GM21515 (cell line): ENCODE measurements at regions not wholly inside any gene's neighbourhood (a gene's known extent, or its start where the extent isn't known, plus 50 kb on each side); places are given as distances from the start of the nearest gene placed in this dataset.

Source experiments
- ATAC-seq: cut with Tn5 transposase; IDR thresholded peaks from one replicate; pipeline ENCODE4 v1.9.1; 2021; ENCODE audit not compliant: unreplicated experiment

DNA sequence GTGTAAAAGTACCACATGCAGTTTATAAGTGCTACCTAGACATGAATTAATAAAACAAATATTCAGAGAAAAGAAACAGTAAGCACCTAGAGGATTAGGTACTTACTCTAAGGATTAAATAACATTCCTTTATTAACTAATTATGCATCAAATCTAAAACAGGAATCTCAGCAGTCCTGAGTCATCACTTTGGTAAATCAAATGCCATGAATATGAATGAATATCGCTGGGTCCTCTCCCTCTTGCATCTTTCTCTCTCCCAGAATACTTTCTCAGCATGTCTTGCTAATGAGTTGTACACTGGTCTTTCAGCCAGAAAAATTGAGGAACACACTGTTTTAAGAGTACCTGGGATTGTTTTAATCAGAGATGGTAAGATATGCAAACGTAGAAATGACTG is 225.5 kb upstream of the NFE2L3 start:
- no peak for ATAC-seq

DNA sequence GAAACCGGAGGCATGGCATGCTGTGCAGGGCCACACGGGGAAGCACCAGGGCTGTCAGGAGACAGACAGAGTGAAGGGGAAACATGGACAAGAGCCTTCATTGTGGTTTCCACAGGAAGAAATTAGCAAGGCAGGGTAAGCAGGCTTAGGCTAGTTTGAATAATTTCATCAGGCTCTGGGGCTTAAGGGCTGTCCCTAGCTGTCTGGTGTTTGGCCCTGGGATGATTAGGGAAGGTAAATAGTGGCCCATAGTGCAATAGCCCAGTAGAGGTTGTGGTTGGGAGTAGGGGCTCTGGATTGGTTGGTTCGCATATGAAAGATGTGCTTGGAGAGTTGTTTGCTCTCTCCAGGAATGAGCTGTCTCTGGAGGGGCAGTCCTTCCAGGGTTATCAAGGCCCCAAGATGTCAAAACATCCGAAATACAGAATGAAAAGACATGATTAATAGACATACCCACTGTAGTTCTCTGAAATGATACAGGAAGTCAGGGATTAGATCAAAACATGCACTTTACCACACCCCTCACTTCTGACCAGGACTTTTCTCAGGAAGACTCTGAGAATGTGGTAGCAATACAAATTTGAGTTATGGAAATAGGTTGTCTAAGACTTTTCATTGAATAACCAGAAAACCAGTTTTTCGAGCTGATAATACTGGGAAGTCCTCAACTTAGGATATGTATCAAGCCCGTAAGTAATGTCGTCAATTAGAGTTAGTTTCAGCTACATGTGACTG is 224.9 kb upstream of the NFE2L3 start:
- no peak for ATAC-seq

DNA sequence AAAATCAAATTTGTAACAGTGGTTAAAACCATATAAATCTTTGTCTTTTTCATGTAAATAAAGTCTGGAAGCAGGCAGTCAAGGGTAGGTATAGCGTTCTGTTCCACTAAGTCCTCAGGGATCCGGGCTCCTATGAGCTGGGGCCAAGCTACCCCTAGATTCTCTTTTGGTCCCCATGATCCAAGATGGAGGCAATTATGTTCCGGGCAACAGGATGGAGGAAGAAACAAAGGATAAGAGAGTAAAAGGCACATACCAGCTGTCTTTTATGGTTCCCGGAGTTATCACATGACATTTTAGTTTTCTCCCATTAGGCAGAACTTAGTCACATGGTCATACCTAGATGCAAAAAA is 224.4 kb upstream of the NFE2L3 start:
- no peak for ATAC-seq

DNA sequence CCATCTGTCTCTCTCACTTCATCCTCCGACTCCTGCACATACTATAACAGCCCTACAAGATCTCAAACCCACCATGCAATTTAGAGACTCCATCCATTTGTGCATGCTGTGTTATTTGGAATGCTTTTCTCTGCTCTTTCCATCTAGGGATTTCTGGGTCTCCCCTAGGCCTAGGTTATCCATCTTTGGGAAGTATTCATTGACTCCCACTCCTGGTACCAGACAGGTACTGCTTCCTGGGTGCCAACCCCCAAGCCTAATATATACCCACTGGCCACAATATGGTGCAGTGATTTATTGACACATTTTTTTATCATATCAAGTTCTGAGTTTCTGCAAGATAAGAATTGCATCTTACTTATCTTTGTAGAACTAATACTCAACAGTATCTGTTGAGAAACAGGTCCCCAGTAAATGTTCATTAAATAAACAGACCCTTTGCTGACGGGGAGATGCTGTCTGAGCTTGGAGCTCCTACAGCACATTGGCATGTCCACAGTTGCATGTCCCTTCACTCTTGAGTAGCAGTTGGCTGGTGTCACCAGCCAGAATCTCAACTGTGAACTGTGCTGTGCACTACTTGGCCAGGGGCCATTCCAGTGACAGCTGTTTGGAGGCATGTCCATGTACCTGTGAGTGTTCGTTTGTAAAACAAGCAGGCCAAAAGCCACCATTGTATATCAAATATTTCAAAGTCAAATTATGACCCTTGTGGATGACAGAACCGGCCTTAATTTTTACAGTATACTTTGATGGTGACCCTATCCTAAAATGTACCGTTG is 223.3 kb upstream of the NFE2L3 start:
- ATAC-seq = no peak

DNA sequence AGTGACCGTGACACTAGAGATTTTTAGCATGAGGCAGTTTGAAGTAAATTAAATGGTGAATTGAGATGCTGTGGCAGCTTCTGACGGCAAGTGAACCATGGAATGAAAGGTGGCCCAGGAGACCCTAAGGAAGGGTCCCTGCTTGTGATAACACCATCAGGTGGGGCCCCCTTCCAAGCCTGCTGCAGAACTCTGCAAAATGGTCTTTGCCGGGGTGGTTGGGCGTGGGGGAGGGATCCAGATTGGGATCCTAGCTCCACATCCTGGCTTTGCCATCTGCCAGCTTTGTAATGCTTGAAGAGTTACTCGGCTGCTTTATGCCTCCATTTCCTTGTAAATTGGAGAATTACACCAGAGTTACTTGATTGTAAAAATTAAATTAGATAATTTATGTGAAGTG is 222.6 kb upstream of the NFE2L3 start:
- no peak for ATAC-seq

DNA sequence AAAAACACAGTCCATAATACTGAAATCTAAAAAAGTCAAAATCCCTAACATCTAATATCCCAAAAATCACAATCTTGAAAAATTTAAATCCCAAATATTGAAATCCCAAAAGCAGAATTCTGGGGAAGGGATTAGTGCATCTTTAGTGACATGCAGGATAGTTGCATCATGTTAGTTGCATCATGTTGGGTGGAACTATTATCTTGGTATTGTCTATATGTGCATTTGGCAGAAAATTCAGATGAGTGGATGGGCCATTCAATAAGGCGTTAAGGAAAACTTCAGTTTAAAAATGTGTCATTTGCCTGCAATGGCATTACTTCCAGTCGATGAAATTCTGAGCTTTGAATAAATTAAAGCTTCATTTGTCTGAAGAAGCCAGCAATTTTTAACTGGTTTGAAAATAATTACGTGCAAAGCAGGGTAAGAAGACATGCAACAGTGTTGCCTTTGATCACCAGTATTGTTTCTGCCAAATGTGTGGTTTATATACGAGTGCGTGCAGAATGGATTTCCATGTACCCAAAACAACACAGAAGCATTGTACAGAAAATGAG is 221.4 kb upstream of the NFE2L3 start:
- no peak for ATAC-seq

DNA sequence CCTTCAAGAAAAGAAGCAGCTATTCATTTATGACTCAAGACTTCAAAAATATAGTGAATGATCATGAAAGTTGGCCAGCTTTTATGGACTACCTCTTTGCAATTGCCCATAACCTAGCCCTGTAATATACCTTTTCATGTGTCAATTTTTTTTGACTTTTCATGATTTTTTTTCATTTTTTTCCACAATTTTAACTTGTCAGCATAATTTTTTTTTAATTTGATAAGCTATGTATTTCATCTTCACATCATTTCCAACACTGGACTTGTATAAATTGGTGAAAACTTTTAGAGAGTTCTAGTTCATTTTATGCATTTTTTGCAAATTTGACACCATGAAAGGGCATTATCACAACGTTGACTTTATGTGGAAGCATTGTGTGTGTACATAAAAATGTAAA is 220.8 kb upstream of the NFE2L3 start:
- ATAC-seq = no peak

DNA sequence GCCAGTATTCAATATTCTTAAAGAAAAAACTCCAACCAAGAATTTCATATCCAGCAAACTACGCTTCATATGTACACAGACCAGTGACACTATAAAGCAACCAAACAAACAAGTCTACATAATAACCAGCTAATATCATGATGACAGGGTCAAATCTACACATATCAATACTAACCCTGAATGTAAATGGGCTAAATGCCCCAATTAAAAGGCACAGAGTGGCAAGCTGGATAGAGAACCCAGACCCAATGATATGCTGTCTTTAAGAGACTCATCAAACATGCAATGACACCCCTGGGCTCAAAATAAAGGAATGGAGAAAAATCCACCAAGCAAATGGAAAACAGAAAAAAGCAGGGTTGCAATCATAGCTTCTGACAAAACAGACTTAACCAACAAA is 218.1 kb upstream of the NFE2L3 start:
- ATAC-seq = no peak

DNA sequence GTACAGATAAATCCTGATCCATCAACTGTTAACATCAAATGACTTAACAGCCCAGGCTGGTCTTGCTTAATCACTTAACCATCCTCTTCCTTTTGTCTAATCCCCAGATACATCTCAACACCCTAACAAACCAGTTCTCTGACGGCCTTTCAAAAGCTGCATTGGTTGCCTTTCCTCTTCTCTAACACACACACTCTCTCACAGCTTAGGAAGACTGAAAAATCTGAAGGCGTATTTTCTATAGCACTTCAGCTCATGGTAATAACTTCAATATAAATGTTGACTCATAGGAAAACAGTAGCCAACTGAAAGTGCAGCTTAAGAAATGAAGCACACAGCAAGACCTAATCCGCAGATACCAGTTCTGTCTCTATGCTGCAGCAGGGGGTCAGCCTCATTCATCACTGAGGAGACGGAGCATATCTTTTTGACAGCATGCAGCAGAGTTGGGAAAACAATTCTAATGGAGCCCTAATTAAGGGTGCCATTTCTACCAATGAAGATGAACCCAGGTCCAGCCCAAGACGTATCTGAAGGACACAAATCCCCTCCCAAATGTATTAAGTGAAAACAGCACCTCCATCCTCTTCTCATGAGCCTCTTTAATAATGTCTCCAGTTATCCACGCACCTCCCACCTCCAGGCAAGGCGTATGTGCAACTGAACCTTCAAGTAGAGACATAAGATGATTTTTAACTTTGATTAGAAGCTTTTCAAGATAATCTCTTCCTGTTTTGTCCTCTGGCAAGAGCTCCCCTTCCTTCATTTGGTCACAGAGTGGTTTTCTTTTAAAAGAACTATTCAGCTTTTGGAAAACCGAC is 211.7 kb upstream of the NFE2L3 start:
- peak; percentile 13 for ATAC-seq

DNA sequence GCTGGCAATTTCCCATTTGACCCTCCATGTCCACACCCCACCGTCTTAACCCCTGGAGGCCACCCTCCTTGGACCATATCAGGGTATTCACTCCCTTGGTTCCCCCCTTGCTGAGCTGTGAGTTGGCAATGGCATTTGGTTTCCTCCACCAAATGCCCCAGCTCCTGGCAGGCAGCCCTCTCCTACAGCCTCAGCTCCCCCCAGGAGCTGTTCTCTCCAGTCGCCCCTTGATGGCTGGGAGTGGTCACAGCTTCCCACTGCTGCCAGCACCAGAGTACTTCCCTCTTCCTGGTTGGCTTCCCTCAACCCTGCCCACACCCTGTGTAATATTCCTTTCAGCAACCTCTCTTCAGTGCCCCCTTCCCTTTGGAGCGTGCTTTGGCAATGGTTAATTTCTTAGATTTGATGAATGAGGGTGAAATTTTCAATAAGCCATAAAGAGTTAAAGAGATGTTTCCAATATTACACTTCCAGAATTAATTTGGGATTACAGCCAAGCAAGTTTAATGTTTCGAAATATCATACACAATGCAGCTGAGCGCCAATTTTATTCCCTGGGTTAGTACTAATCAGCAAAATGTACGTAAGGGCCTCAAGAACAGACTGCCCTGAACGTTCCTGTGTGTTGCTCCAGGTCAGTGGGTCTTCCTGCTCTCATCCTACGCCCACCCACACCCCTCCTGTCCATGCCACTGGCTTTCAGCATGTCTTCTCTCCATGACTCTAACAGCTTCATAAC is 207.1 kb upstream of the NFE2L3 start:
- ATAC-seq = no peak

DNA sequence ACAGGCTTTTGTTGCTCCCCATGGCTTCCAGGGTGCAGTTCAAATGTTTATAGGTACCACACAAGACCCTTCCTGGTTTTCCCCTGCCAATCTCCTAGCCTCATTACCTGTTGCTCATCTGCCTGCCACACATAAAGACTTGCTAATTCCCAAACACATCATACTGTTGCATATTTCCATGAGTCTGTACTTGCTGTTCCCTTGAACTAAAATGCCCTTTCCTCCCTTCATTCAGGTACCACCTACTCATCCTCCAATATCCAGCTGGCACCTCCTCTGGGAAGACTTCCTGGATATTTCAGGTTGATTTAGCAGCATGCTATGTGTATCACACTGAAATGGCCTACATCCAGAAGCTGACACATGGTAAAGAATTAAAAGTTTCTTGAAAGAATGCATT is 206.4 kb upstream of the NFE2L3 start:
- no peak for ATAC-seq

DNA sequence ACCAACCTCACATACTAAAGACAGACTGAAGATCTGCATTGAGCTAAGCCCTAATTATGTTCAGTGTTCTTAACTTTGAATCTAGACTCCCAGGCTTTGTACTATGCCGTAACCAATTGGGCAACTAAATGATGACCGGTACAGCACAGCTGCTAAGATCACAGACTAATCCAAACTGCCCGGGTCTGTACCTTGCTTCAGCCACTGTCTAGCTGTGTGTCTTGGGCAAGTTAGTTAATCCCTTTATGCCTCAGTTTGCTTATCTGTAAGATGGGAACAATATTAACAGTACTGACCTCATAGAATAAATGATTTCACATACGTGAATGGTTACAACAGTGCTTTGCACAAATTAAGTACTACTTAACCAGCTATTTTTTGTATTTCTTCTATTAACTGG is 205.8 kb upstream of the NFE2L3 start:
- ATAC-seq = no peak

DNA sequence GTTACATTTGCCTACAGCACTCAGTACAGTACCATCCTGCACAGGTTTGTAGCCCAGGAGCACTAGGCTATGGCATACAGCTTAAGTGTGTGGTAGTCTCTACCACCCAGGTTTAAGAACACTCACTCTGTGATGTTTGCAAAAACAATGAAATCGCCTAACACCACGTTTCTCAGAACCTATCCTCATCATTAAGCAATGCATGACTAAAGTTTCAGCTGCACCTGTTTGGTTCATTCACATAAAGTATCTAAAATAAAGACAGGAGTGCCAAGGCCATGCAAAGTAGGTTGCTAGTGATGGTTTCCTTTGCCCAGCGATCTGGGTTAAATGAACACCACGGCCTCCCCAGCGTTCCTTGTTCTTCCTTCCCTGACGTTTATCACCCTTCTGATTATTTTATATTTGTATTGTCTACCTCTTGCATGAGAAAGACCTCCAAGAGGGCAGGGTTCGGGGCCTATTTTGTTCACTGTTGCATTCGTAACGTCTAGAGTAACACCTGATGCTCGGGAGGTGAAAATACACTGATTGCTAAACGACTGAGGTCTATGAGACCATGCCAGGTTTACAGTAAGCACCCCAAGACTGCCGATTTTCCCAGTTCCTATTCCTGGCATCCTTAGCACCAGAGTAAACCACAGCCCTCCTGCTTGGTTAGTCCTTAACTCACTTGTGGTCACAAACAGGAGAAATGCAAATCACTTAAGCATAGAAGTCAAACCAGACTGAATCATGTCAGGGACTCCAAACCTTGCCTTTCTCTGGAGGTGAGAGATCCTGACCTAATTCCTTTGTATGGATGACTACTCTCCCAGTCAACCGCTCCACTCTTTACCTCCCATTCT is 204.1 kb upstream of the NFE2L3 start:
- no peak for ATAC-seq

DNA sequence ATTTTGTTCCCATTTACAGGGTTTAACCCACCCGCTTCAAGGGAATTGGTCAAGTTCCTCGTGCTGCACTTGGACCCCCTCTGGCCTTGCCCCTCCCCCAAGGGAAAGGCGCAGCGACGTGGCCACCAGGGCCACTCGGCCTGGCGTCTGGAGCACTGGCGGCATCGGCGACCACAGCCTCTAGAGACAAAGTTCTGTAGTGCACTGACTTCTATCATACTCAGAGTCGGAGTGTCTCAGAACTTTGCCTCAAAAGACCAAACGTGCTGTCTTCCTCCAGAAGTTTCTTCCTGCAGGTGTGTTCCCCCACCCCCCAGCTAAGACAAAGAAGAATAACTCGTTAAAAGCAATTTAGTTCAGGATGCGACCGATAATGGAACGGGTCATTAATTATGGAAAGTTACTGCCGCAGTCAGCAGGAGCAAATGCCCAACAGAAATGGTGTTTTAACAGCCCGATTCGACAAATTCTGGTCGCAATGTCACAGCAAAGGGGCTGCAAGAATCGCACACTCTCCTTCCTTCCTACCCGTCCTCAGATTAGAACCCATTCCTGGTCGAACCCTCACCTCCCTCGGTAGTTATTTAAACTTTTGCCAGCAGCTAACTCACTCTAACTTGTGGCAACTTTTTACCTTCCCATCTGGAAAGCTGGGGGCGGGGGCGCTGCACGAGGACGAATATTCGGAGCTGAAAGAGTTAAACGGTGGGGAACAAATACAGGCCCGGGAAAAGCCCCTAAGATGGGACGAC is 202.1 kb upstream of the NFE2L3 start:
- no peak for ATAC-seq

DNA sequence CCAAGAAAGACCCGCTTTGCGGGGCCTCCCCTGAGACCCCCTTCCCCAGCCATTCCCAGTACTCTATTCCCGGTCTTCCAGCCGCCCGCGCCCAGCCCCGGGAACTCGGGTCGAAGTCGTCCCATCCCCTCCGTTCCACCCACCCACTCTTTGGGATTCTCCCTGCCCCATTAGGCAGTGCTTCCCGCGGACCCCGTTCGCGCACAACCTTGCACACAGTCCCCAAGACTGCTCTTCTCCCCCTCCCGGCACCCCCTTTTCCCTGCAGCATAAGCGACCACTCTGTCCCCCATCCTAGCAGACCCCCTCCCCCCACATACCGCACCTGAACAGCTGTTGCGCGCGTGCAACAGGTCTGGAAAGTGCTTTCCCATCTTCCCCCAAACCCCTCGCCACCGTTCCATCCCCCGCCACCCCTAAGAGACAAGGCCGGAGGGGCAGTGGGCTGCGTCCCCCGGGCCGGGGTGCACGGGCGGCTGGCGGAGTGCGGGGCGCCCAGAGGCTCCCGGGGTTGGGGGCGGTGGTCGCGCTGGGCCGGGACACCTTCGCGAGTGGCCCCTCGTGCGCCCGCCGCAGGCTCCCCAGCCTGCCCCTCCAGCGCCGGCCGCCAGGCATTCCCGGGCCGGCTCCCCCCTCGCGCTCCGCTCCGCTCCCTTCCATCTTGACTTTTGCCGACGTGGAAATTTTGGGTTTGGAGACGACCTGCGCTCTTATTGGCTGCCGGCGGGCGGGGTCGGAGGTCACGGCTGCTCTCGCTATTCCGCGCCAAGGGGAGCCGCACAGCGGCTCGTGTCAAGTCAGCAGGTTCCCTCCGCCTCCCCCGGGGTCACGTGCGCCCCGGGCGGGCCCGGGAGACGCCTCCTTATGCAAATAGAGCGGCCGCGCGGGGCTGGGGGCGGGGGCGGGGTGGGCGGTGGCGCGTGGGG is 201.2 kb upstream of the NFE2L3 start:
- peak; percentile 79 for ATAC-seq

DNA sequence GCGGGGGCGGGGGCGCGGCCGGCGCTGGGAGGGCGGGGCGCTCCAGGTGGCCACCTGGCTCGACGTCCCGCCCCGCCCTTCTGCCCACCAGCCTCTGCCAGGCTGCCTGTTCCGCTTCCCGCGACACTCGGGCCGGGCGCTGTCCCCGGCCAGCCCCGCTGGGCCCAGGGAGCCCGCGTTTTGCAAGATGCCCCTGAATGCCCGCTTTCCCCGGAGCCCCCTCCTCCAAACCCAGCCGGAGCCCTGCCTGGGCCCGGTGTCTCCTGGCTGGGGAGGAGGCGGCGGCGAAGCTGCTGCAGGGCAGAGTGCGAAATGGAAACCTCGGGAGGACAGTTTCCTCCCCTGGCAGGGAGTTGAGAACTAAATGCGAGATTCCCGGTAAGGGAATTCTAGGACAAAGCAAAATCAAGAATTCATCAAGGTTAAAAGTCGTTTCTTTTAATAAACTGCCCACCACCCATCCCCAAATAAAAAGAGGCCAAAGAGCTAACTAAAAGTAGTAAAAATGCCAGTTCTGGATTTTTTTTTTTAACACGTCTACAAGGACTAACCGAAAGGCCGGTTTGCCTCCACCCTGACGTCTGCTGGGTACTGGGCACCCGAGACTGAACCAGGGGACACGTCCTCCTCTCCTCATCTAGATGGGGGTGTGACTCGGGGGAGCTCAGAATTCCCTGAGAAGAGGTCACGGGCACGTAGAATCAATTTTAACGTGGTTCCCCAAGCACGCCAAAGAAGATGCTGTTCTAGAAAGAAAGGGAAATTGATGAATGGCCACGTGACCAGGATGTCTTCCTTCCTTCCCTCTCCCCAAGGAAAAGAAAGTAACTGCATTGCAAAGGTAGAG is 200.4 kb upstream of the NFE2L3 start:
- peak; percentile 43 for ATAC-seq
